GM12878 (cell line): ENCODE measurements at regions not wholly inside any gene's neighbourhood (a gene's known extent, or its start where the extent isn't known, plus 50 kb on each side); places are given as distances from the start of the nearest gene placed in this dataset.

ENCODE experiments used
- ATAC-seq: fragments of 200-7000 bp; cut with Tn5 transposase; 3 replicates; pipeline ENCODE4 v1.9.1; 2020; ENCODE audit warnings: mild to moderate bottlenecking, moderate library complexity
- BruUV-seq: library from RNA; stranded (reverse); fragments of 400-500 nt; replicated peaks from 2 replicates; lab custom pipeline; 2021; lab: Mats Ljungman, UMichigan
- CTCF ChIA-PET: fragments of 300-600 bp; sonication (Branson Sonifier 250); formaldehyde crosslinking; extraction: SDS; loops from one replicate; lab custom pipeline; 2021; ENCODE audit warnings: inconsistent platforms; lab: Yijun Ruan, JAX
- POLR2A ChIA-PET: fragments of 350-600 bp; formaldehyde crosslinking; extraction: SDS; loops from one replicate; lab custom pipeline; 2021; ENCODE audit warnings: inconsistent platforms; lab: Charles Lee
- RAD21 ChIA-PET: fragments of 300-600 bp; sonication (Branson Sonifier 250); formaldehyde crosslinking; loops from one replicate; lab custom pipeline; 2023; ENCODE audit warnings: antibody characterized with exemption; ENCODE audit not compliant: unreplicated experiment; lab: Charles Lee
- SMC1A ChIA-PET: fragments of 300-600 bp; sonication (Branson Sonifier 250); formaldehyde crosslinking; loops from one replicate; lab custom pipeline; 2023; ENCODE audit not compliant: unreplicated experiment, uncharacterized antibody; lab: Charles Lee
- DNase-seq: peaks from one replicate; pipeline ENCODE4 v3.0.0-alpha.2; 2011; ENCODE audit warnings: low read depth, low spot score
- FAIRE-seq: peaks from 3 replicates; lab custom pipeline; 2011; peaks lifted over from hg19 to GRCh38; lab: Jason Lieb, UNC
- H2AFZ ChIP-seq: 2 replicates; pipeline ENCODE4 v1.6.0; 2011; ENCODE audit warnings: low read depth, low read length, control low read depth; ENCODE audit not compliant: control insufficient read depth
- H3K27ac ChIP-seq: 2 replicates; pipeline ENCODE4 v1.5.1; 2011; ENCODE audit warnings: control low read depth; ENCODE audit not compliant: control insufficient read depth, insufficient read depth
- H3K27me3 ChIP-seq, 2 experiments: replicated peaks in 1 of 2; 2 replicates each; pipeline versions ENCODE4 v1.6.0 to v1.6.1; 2011; ENCODE audit warnings: low read length in 1 of 2; ENCODE audit not compliant: control insufficient read depth in 2 of 2, insufficient read depth in 2 of 2
- H3K36me3 ChIP-seq, 2 experiments: 2 replicates each; pipeline ENCODE4 v1.5.1; 2011; ENCODE audit warnings: low read length in 1 of 2; ENCODE audit not compliant: control insufficient read depth in 2 of 2, insufficient read depth in 2 of 2
- H3K4me1 ChIP-seq: 2 replicates; pipeline ENCODE4 v1.6.1; 2011; ENCODE audit warnings: mild to moderate bottlenecking, low read length, moderate library complexity, mixed read lengths; ENCODE audit not compliant: control insufficient read depth, insufficient read depth
- H3K4me2 ChIP-seq: 2 replicates; pipeline ENCODE4 v1.6.0; 2011; ENCODE audit warnings: control low read depth; ENCODE audit not compliant: control insufficient read depth, insufficient read depth
- H3K4me3 ChIP-seq: fragments of 200-600 bp; sonication (generic); 2 replicates; pipeline ENCODE4 v1.5.1; 2016
- H3K79me2 ChIP-seq: 2 replicates; pipeline ENCODE4 v1.6.0; 2011; ENCODE audit warnings: low read length; ENCODE audit not compliant: control insufficient read depth, insufficient read depth
- H3K9ac ChIP-seq: 2 replicates; pipeline ENCODE4 v1.8.0; 2011; ENCODE audit warnings: low read length, control low read depth, mixed read lengths; ENCODE audit not compliant: control insufficient read depth, insufficient read depth
- H3K9me3 ChIP-seq: replicated peaks from 3 replicates; pipeline ENCODE4 v1.5.1; 2011; ENCODE audit warnings: mild to moderate bottlenecking, low read length; ENCODE audit not compliant: control insufficient read depth, insufficient read depth
- H4K20me1 ChIP-seq: 2 replicates; pipeline ENCODE4 v1.6.0; 2011; ENCODE audit not compliant: control insufficient read depth, insufficient read depth
- ASH2L ChIP-seq: fragments of 300-600, 200-600 bp; sonication (generic); IDR thresholded peaks from 2 replicates; pipeline ENCODE4 v1.6.1; 2017; ENCODE audit warnings: low read depth, mild to moderate bottlenecking, borderline replicate concordance
- BMI1 ChIP-seq: fragments of 450-650 bp; IDR thresholded peaks from 2 replicates; pipeline ENCODE4 v1.6.1; 2016; ENCODE audit warnings: mild to moderate bottlenecking, moderate library complexity, borderline replicate concordance
- E2F8 ChIP-seq: fragments of 450-650 bp; IDR thresholded peaks from 2 replicates; pipeline ENCODE4 v1.6.1; 2018; ENCODE audit warnings: mild to moderate bottlenecking, low read depth, moderate library complexity; ENCODE audit not compliant: partially characterized antibody
- EP300 ChIP-seq, 2 experiments: fragments of 150-350 bp in 1 of 2; IDR thresholded peaks; 2 replicates each; pipeline ENCODE4 v1.6.1; 2011 to 2012; ENCODE audit warnings: low read depth in 2 of 2, low read length in 2 of 2, borderline replicate concordance in 1 of 2, improper control_type of control experiment in 1 of 2, inconsistent platforms in 1 of 2; ENCODE audit not compliant: control insufficient read depth in 1 of 2
- RB1 ChIP-seq: fragments of 450-650 bp; formaldehyde crosslinking; IDR thresholded peaks from 2 replicates; pipeline ENCODE4 v1.6.1; 2017; ENCODE audit warnings: mild to moderate bottlenecking, borderline replicate concordance
- SMAD1 ChIP-seq: fragments of 450-650 bp; IDR thresholded peaks from 2 replicates; pipeline ENCODE4 v1.6.1; 2018; ENCODE audit warnings: mild to moderate bottlenecking, low read depth; ENCODE audit not compliant: partially characterized antibody
- SMC3 ChIP-seq: IDR thresholded peaks from 2 replicates; pipeline ENCODE4 v1.6.1; 2011; ENCODE audit warnings: low read length, improper control_type of control experiment, borderline replicate concordance
- WGBS: methylation state at CpG from one replicate; pipeline ENCODE4 v1.1.6; 2016; ENCODE audit warnings: low lambda C conversion rate; ENCODE audit not compliant: insufficient replicate concordance, insufficient coverage; ENCODE audit errors: missing lambda C conversion rate; 5-methylcytosine and 5-hydroxymethylcytosine counted together
- in situ Hi-C: fragments of 300-500 bp; cut with MboI; formaldehyde crosslinking; loops from 9 replicates; pipeline ENCODE4 v1.14.3; 2018; ENCODE audit warnings: mixed read lengths
- intact Hi-C: fragments of 100-400 bp; cut with micrococcal nuclease; formaldehyde crosslinking; loops from one replicate; pipeline ENCODE4 v1.14.2; 2022; ENCODE audit not compliant: unreplicated experiment
- TF ChIP-seq, protein P1 (sequence below): IDR thresholded peaks from 2 replicates; pipeline ENCODE4 v1.6.1; 2011; ENCODE audit warnings: borderline replicate concordance, low read depth, mild to moderate bottlenecking, moderate library complexity, low read length; ENCODE audit not compliant: insufficient read depth, poor library complexity, severe bottlenecking

- H3K4me3 ChIP-seq = no peak overlapping the region
- no peak for FAIRE-seq
- H3K79me2 ChIP-seq = no peaks in the 10 kb centered on the region
- no peak overlapping the region for H3K9ac ChIP-seq
- no peak for DNase-seq
- no peaks in the 10 kb centered on the region for H3K36me3 ChIP-seq
- no peaks in the 10 kb centered on the region for H3K9me3 ChIP-seq
- intact Hi-C loops (no loop called here), in situ Hi-C loops (no loop called here)
- WGBS = 95% methylated on average over 2 of the region's 2 CpGs
- ChIA-PET RAD21 (no interaction called here), CTCF (interaction anchor here (0.7 to 1.6 kb wide), 2 partner anchors 27 to 390 kb away, joined by 3 read pairs; no protein-coding TSS in a partner anchor), POLR2A (interaction anchor here (0.5 kb wide), 1 partner anchor 175 kb away, joined by 4 read pairs; no protein-coding TSS in a partner anchor), SMC1A (interaction anchor here (1.4 kb wide), 1 partner anchor 100 kb away, joined by 4 read pairs; no protein-coding TSS in a partner anchor)
- no peaks in the 10 kb centered on the region for H3K27me3 ChIP-seq
- no peaks in the 10 kb centered on the region for H3K4me1 ChIP-seq
- BruUV-seq = no TSS peak
- no peak overlapping the region for H2AFZ ChIP-seq
- ATAC-seq = no peak
- H4K20me1 ChIP-seq = no peaks in the 10 kb centered on the region
- TF ChIP-seq SMAD1 (no peak), SMC3 (no peak), BMI1 (no peak), E2F8 (no peak), ASH2L (no peak), EP300 (IDR thresholded peaks at IDR 0.05; ENCODE audit: borderline replicate concordance in 1 of 2, control insufficient read depth in 1 of 2, low read depth in 2 of 2, low read length in 2 of 2) (no peak), RB1 (no peak)
- TF ChIP-seq, protein P1, sequence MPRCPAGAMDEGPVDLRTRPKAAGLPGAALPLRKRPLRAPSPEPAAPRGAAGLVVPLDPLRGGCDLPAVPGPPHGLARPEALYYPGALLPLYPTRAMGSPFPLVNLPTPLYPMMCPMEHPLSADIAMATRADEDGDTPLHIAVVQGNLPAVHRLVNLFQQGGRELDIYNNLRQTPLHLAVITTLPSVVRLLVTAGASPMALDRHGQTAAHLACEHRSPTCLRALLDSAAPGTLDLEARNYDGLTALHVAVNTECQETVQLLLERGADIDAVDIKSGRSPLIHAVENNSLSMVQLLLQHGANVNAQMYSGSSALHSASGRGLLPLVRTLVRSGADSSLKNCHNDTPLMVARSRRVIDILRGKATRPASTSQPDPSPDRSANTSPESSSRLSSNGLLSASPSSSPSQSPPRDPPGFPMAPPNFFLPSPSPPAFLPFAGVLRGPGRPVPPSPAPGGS = no peak
- no peak overlapping the region for H3K27ac ChIP-seq
- no peak overlapping the region for H3K4me2 ChIP-seq
Measured at GRCh38 chr2:61631321-61631720, 93.2 kb upstream of the XPO1 start.
